ENCODE measurements at regions not wholly inside any gene's neighbourhood (a gene's known extent, or its start where the extent isn't known, plus 50 kb on each side); places are given as distances from the start of the nearest gene placed in this dataset.

GRCh38 chr13:87837946-87838345 is 166.8 kb downstream of the SLITRK5 start:
- ATAC-seq (no peak), DNase-seq (ENCODE audit: low spot score in 2 of 2) (no peak)
- H3K27ac Mint-ChIP-seq = no peak overlapping the region
- no peaks in the 10 kb centered on the region for H3K36me3 Mint-ChIP-seq
- H3K9me3 Mint-ChIP-seq = peaks cover 4 to 18% of the 10 kb centered on the region in 2 donors

- Mint-ChIP-seq H3K36me3 (peaks cover 0 to 13% of the 10 kb centered on the region in 2 donors), H3K27ac (no peak overlapping the region), H3K9me3 (peaks cover 17 to 22% of the 10 kb centered on the region in 2 donors)
- peak in 1 of 2 donors; percentile 50 for ATAC-seq
- DNase-seq (ENCODE audit: low spot score in 2 of 2) = no peak
Measured at GRCh38 chr13:87851410-87851809, 180.2 kb downstream of the SLITRK5 start.

- Mint-ChIP-seq H3K27ac (no peak overlapping the region), H3K36me3 (peaks cover 0 to 13% of the 10 kb centered on the region in 2 donors), H3K9me3 (peaks cover 21 to 23% of the 10 kb centered on the region in 2 donors)
- DNase-seq (ENCODE audit: low spot score in 2 of 2) (no peak), ATAC-seq (no peak)
Measured at GRCh38 chr13:87855553-87855952, 184.4 kb downstream of the SLITRK5 start.

GRCh38 chr13:87859261-87859660 is 188.1 kb downstream of the SLITRK5 start:
- H3K36me3 Mint-ChIP-seq = no peaks in the 10 kb centered on the region
- no peak overlapping the region for H3K27ac Mint-ChIP-seq
- DNase-seq (ENCODE audit: low spot score in 2 of 2) (no peak), ATAC-seq (no peak)
- H3K9me3 Mint-ChIP-seq = peaks cover 5 to 6% of the 10 kb centered on the region in 2 donors

GRCh38 chr13:87867426-87867825 is 196.3 kb downstream of the SLITRK5 start:
- no peaks in the 10 kb centered on the region for H3K36me3 Mint-ChIP-seq
- H3K27ac Mint-ChIP-seq = no peak overlapping the region
- DNase-seq (ENCODE audit: low spot score in 2 of 2) (no peak), ATAC-seq (no peak)
- H3K9me3 Mint-ChIP-seq = peaks cover 0 to 7% of the 10 kb centered on the region in 2 donors

- H3K36me3 Mint-ChIP-seq = no peaks in the 10 kb centered on the region
- ATAC-seq (no peak), DNase-seq (ENCODE audit: low spot score in 2 of 2) (no peak)
- peaks cover 0 to 13% of the 10 kb centered on the region in 2 donors for H3K9me3 Mint-ChIP-seq
- H3K27ac Mint-ChIP-seq = no peak overlapping the region
Measured at GRCh38 chr13:87868731-87869130, 197.6 kb downstream of the SLITRK5 start.

GRCh38 chr13:87872813-87873212 is 201.6 kb downstream of the SLITRK5 start:
- ATAC-seq = no peak
- peaks cover 0 to 6% of the 10 kb centered on the region in 2 donors for H3K9me3 Mint-ChIP-seq
- no peaks in the 10 kb centered on the region for H3K36me3 Mint-ChIP-seq
- no peak overlapping the region for H3K27ac Mint-ChIP-seq
- DNase-seq (ENCODE audit: low spot score in 2 of 2) = no peak

GRCh38 chr13:87877477-87877876 is 206.3 kb downstream of the SLITRK5 start:
- DNase-seq (ENCODE audit: low spot score in 2 of 2) = no peak
- no peaks in the 10 kb centered on the region for H3K36me3 Mint-ChIP-seq
- no peak overlapping the region for H3K27ac Mint-ChIP-seq
- H3K9me3 Mint-ChIP-seq = peaks cover 0 to 12% of the 10 kb centered on the region in 2 donors
- no peak for ATAC-seq

- Mint-ChIP-seq H3K27ac (no peak overlapping the region), H3K36me3 (no peaks in the 10 kb centered on the region), H3K9me3 (peaks cover 0 to 9% of the 10 kb centered on the region in 2 donors)
- DNase-seq (ENCODE audit: low spot score in 2 of 2) = no peak
- no peak for ATAC-seq
Measured at GRCh38 chr13:87878706-87879105, 207.5 kb downstream of the SLITRK5 start.

GRCh38 chr13:87884884-87885283 is 213.7 kb downstream of the SLITRK5 start:
- DNase-seq (ENCODE audit: low spot score in 2 of 2) = no peak
- ATAC-seq = no peak
- H3K27ac Mint-ChIP-seq = no peak overlapping the region
- no peaks in the 10 kb centered on the region for H3K36me3 Mint-ChIP-seq
- H3K9me3 Mint-ChIP-seq = peaks cover 0 to 14% of the 10 kb centered on the region in 2 donors

- H3K9me3 Mint-ChIP-seq = peaks cover 0 to 12% of the 10 kb centered on the region in 2 donors
- no peak for ATAC-seq
- DNase-seq (ENCODE audit: low spot score in 2 of 2) = no peak
- H3K36me3 Mint-ChIP-seq = no peaks in the 10 kb centered on the region
- H3K27ac Mint-ChIP-seq = no peak overlapping the region
Measured at GRCh38 chr13:87887459-87888123, 216.4 kb downstream of the SLITRK5 start.

GRCh38 chr13:87889254-87889653 is 218.1 kb downstream of the SLITRK5 start:
- no peak for ATAC-seq
- no peaks in the 10 kb centered on the region for H3K36me3 Mint-ChIP-seq
- H3K9me3 Mint-ChIP-seq = peaks cover 4 to 8% of the 10 kb centered on the region in 2 donors
- DNase-seq (ENCODE audit: low spot score in 2 of 2) = no peak
- H3K27ac Mint-ChIP-seq = no peak overlapping the region

- no peaks in the 10 kb centered on the region for H3K36me3 Mint-ChIP-seq
- H3K9me3 Mint-ChIP-seq = peaks cover 4 to 6% of the 10 kb centered on the region in 2 donors
- no peak overlapping the region for H3K27ac Mint-ChIP-seq
- ATAC-seq = no peak
- DNase-seq (ENCODE audit: low spot score in 2 of 2) = no peak
Measured at GRCh38 chr13:87893186-87893585, 222.0 kb downstream of the SLITRK5 start.

- Mint-ChIP-seq H3K36me3 (no peaks in the 10 kb centered on the region), H3K9me3 (peaks cover 4 to 6% of the 10 kb centered on the region in 2 donors), H3K27ac (no peak overlapping the region)
- ATAC-seq (no peak), DNase-seq (ENCODE audit: low spot score in 2 of 2) (no peak)
Measured at GRCh38 chr13:87894059-87894458, 222.9 kb downstream of the SLITRK5 start.

GRCh38 chr13:87903553-87903952 is 232.4 kb downstream of the SLITRK5 start:
- Mint-ChIP-seq H3K27ac (no peak overlapping the region), H3K36me3 (no peaks in the 10 kb centered on the region), H3K9me3 (peaks cover 5 to 8% of the 10 kb centered on the region in 2 donors)
- no peak for DNase-seq (ENCODE audit: low spot score in 2 of 2)
- ATAC-seq = no peak

GRCh38 chr13:87906411-87906810 is 235.2 kb downstream of the SLITRK5 start:
- ATAC-seq (no peak), DNase-seq (ENCODE audit: low spot score in 2 of 2) (no peak)
- Mint-ChIP-seq H3K36me3 (no peaks in the 10 kb centered on the region), H3K27ac (no peak overlapping the region), H3K9me3 (peaks cover 0 to 14% of the 10 kb centered on the region in 2 donors)

GRCh38 chr13:87907202-87907601 is 236.0 kb downstream of the SLITRK5 start:
- H3K9me3 Mint-ChIP-seq = peaks cover 0 to 17% of the 10 kb centered on the region in 2 donors
- DNase-seq (ENCODE audit: low spot score in 2 of 2) (no peak), ATAC-seq (no peak)

GRCh38 chr13:87919956-87920355 is 248.8 kb downstream of the SLITRK5 start:
- no peak for DNase-seq (ENCODE audit: low spot score in 2 of 2)
- no peaks in the 10 kb centered on the region for H3K36me3 Mint-ChIP-seq
- H3K27ac Mint-ChIP-seq = no peak overlapping the region
- peaks cover 0 to 20% of the 10 kb centered on the region in 2 donors for H3K9me3 Mint-ChIP-seq
- no peak for ATAC-seq

More at GRCh38 chr13:87907202-87907601, 236.0 kb downstream of the SLITRK5 start:
- Mint-ChIP-seq H3K27ac (no peak overlapping the region), H3K36me3 (no peaks in the 10 kb centered on the region)
